AG09309 (cell line): ENCODE measurements at regions not wholly inside any gene's neighbourhood (a gene's known extent, or its start where the extent isn't known, plus 50 kb on each side); places are given as distances from the start of the nearest gene placed in this dataset.

Source experiments
- DNase-seq: peaks from one replicate; pipeline ENCODE4 v3.0.0-alpha.2; 2010; ENCODE audit warnings: low read depth
- H3K4me3 ChIP-seq: 2 replicates; pipeline ENCODE4 v1.5.1; 2011; ENCODE audit warnings: mild to moderate bottlenecking, low read depth, low read length, moderate library complexity; ENCODE audit not compliant: control insufficient read depth
- TF ChIP-seq, protein P1 (sequence below): IDR thresholded peaks from 2 replicates; pipeline ENCODE4 v1.5.1; 2011; ENCODE audit warnings: mild to moderate bottlenecking, low read depth, low read length, inconsistent platforms; ENCODE audit not compliant: insufficient read depth, control insufficient read depth; ENCODE audit errors: missing control alignments

DNA sequence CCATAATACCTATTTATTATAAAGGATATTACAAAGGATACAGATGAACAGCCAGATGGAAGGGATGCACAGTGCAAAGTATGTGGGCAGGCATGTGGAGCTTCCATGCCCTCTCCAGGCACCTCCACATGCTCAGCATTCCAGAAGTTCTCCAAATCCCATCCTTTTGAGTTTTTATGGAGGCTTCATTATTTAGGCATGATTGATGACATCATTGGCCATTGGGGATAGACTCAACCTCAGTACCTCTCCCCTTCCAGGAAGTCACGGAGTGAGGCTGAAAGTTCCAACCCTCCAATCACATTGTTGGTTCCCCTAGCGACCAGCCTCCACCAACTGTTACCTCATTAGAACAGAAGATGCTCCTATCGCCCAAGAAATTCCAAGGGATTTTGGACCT is 156.4 kb downstream of the ATP23 start:
- H3K4me3 ChIP-seq = no peak overlapping the region
- no peak for DNase-seq
- TF ChIP-seq, protein P1, sequence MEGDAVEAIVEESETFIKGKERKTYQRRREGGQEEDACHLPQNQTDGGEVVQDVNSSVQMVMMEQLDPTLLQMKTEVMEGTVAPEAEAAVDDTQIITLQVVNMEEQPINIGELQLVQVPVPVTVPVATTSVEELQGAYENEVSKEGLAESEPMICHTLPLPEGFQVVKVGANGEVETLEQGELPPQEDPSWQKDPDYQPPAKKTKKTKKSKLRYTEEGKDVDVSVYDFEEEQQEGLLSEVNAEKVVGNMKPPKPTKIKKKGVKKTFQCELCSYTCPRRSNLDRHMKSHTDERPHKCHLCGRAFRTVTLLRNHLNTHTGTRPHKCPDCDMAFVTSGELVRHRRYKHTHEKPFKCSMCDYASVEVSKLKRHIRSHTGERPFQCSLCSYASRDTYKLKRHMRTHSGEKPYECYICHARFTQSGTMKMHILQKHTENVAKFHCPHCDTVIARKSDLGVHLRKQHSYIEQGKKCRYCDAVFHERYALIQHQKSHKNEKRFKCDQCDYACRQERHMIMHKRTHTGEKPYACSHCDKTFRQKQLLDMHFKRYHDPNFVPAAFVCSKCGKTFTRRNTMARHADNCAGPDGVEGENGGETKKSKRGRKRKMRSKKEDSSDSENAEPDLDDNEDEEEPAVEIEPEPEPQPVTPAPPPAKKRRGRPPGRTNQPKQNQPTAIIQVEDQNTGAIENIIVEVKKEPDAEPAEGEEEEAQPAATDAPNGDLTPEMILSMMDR = no peak

DNA sequence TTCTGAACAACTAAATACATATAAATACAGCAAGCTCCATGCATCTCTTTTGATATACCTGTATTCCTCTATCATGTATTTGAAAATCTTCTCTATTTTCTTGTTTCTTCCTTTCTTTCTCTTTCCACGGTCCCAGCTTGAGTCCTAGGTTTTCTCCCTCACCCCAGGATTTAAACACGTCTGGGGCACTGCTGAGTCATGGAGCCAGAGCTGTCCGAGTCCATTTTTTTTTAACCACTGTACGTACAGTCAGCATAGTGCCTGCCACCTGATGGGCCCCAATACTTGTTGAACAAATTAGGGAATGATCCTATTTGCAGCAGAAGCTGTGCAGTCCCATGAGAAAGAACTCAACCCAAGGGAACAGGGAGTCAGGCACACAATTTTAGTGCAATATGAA is 158.1 kb downstream of the ATP23 start:
- DNase-seq = no peak
- TF ChIP-seq, protein P1 = no peak
- no peak overlapping the region for H3K4me3 ChIP-seq

DNA sequence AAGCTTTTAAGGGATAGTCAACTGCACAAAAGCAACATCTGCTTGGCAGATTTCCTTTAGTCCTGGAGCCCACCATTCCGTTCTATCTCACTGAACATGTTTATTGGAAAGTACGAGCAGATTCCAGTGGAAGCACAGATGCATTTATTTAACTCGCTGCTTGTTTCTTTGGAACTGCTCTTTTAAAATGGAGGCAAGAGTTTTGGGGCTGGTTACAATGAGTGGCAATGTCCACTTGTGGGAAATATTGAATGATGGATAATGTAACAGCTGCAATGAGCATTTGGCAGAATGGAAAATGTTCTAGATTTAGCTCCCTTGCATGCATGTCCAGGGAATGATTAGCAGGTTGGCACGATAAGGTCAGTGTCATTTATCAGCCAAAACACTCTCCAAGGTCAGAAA is 163.0 kb downstream of the ATP23 start:
- TF ChIP-seq, protein P1 = no peak
- DNase-seq = no peak
- no peak overlapping the region for H3K4me3 ChIP-seq

- TF ChIP-seq, protein P1 = peak; percentile 42
- DNase-seq = no peak
- no peak overlapping the region for H3K4me3 ChIP-seq
Measured at GRCh38 chr12:58105225-58106119, 164.1 kb downstream of the ATP23 start.

- DNase-seq = no peak
Measured at GRCh38 chr12:58106195-58106594, 164.8 kb downstream of the ATP23 start.

DNA sequence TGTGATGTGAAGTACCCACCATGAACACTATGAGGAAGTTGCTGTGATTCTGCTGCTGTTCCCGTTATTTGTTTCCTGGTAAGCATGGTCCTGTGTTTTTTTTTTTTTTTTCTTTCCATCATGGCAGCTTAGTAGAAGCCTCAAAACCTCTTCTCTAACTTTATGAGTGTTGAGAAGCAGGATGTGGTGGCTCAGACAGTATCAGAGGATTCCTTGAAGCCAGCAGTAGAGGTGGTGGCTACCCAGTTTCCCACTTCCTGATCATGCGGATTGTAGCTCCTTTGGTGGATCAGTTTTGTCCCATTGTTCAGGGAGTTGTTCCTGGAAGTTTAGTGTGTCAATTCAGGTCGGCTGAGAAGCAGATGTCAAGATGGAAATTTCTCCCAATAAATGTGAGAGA is 175.8 kb downstream of the ATP23 start:
- no peak for DNase-seq
- TF ChIP-seq, protein P1 = no peak
- H3K4me3 ChIP-seq = no peak overlapping the region

More at GRCh38 chr12:58106195-58106594, 164.8 kb downstream of the ATP23 start:
- no peak overlapping the region for H3K4me3 ChIP-seq
- TF ChIP-seq, protein P1 = no peak
